ENCODE measurements at regions not wholly inside any gene's neighbourhood (a gene's known extent, or its start where the extent isn't known, plus 50 kb on each side); places are given as distances from the start of the nearest gene placed in this dataset.

DNA sequence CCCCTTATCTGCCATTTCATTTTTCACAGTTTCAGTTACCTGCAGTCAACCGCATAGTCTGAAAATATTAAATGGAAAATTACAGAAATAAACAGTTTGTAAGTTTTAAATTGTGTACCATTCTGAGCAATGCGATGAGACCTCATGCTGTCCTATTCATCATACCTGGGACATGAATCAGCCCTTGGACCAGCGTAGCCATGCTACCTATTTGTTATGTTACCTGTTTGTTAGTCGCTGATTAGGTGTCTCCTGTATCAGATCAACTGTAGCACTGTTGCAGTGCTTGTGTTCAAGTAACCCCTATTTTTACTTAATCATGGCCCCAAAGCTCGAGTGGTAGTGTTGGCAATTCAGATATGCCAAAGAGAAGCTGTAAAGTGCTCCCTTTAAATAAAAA is 492.2 kb upstream of the AADAT start:
- Histone ChIP-seq H3K36me3 (ENCODE audit: control insufficient read depth in 1 of 2, insufficient read depth in 2 of 2, low read length in 2 of 2) (no peaks in the 10 kb centered on the region), H3K4me3 (ENCODE audit: low read depth in 1 of 2, low read length in 2 of 2) (no peak overlapping the region), H3K4me1 (ENCODE audit: control insufficient read depth in 1 of 2, insufficient read depth in 2 of 2, low read length in 2 of 2) (no peaks in the 10 kb centered on the region), H3K27me3 (ENCODE audit: low read depth, low read length) (no peaks in the 10 kb centered on the region), H3K27ac (ENCODE audit: low read length) (no peak overlapping the region), H3K9me3 (ENCODE audit: control insufficient read depth in 1 of 2, low read length in 2 of 2) (no peaks in the 10 kb centered on the region)

DNA sequence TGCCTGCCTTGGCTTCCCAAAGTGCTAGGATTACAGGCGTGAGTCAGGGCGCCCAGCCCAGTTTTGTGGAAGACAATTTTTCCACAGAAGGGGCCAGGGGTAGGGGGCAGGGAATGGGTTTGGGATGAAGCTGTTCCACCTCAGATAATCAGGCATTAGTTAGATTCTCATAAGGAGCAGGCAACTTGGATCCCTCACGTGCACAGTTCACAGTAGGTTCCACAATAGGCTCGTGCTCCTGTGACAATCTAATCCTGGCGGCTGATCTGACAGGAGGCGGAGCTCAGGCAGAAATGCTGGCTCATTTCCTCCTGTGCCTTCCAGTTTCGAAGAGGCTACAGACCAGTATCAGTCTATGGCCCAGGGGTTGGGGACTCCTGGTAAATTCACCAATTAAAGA is 491.6 kb upstream of the AADAT start:
- Histone ChIP-seq H3K27ac (ENCODE audit: low read length) (no peak overlapping the region), H3K36me3 (ENCODE audit: control insufficient read depth in 1 of 2, insufficient read depth in 2 of 2, low read length in 2 of 2) (no peaks in the 10 kb centered on the region), H3K4me1 (ENCODE audit: control insufficient read depth in 1 of 2, insufficient read depth in 2 of 2, low read length in 2 of 2) (no peaks in the 10 kb centered on the region), H3K9me3 (ENCODE audit: control insufficient read depth in 1 of 2, low read length in 2 of 2) (no peaks in the 10 kb centered on the region), H3K27me3 (ENCODE audit: low read depth, low read length) (no peaks in the 10 kb centered on the region), H3K4me3 (ENCODE audit: low read depth in 1 of 2, low read length in 2 of 2) (no peak overlapping the region)

GRCh38 chr4:170580651-170581050 is 490.9 kb upstream of the AADAT start:
- Histone ChIP-seq H3K4me1 (ENCODE audit: control insufficient read depth in 1 of 2, insufficient read depth in 2 of 2, low read length in 2 of 2) (no peaks in the 10 kb centered on the region), H3K4me3 (ENCODE audit: low read depth in 1 of 2, low read length in 2 of 2) (no peak overlapping the region), H3K27ac (ENCODE audit: low read length) (no peak overlapping the region), H3K36me3 (ENCODE audit: control insufficient read depth in 1 of 2, insufficient read depth in 2 of 2, low read length in 2 of 2) (no peaks in the 10 kb centered on the region), H3K9me3 (ENCODE audit: control insufficient read depth in 1 of 2, low read length in 2 of 2) (no peaks in the 10 kb centered on the region), H3K27me3 (ENCODE audit: low read depth, low read length) (no peaks in the 10 kb centered on the region)

GRCh38 chr4:170538821-170539473 is 449.2 kb upstream of the AADAT start:
- Histone ChIP-seq H3K36me3 (ENCODE audit: control insufficient read depth in 1 of 2, insufficient read depth in 2 of 2, low read length in 2 of 2) (no peaks in the 10 kb centered on the region), H3K4me1 (ENCODE audit: control insufficient read depth in 1 of 2, insufficient read depth in 2 of 2, low read length in 2 of 2) (no peaks in the 10 kb centered on the region), H3K27ac (ENCODE audit: low read length) (no peak overlapping the region), H3K9me3 (ENCODE audit: control insufficient read depth in 1 of 2, low read length in 2 of 2) (peaks cover 0 to 3% of the 10 kb centered on the region in 2 donors), H3K4me3 (ENCODE audit: low read depth in 1 of 2, low read length in 2 of 2) (no peak overlapping the region), H3K27me3 (ENCODE audit: low read depth, low read length) (no peaks in the 10 kb centered on the region)

- no peaks in the 10 kb centered on the region for H3K4me1 ChIP-seq (ENCODE audit: control insufficient read depth in 1 of 2, insufficient read depth in 2 of 2, low read length in 2 of 2)
- H3K9me3 ChIP-seq (ENCODE audit: control insufficient read depth in 1 of 2, low read length in 2 of 2): no peaks in the 10 kb centered on the region
- H3K36me3 ChIP-seq (ENCODE audit: control insufficient read depth in 1 of 2, insufficient read depth in 2 of 2, low read length in 2 of 2): no peaks in the 10 kb centered on the region
- no peaks in the 10 kb centered on the region for H3K27me3 ChIP-seq (ENCODE audit: low read depth, low read length)
- H3K27ac ChIP-seq (ENCODE audit: low read length): no peak overlapping the region
- no peak overlapping the region for H3K4me3 ChIP-seq (ENCODE audit: low read depth in 1 of 2, low read length in 2 of 2)
Measured at GRCh38 chr4:170529748-170530722, 440.3 kb upstream of the AADAT start.

- Histone ChIP-seq H3K4me3 (ENCODE audit: low read depth in 1 of 2, low read length in 2 of 2) (no peak overlapping the region), H3K27me3 (ENCODE audit: low read depth, low read length) (no peaks in the 10 kb centered on the region), H3K27ac (ENCODE audit: low read length) (no peak overlapping the region), H3K36me3 (ENCODE audit: control insufficient read depth in 1 of 2, insufficient read depth in 2 of 2, low read length in 2 of 2) (no peaks in the 10 kb centered on the region), H3K4me1 (ENCODE audit: control insufficient read depth in 1 of 2, insufficient read depth in 2 of 2, low read length in 2 of 2) (no peaks in the 10 kb centered on the region), H3K9me3 (ENCODE audit: control insufficient read depth in 1 of 2, low read length in 2 of 2) (no peaks in the 10 kb centered on the region)
Measured at GRCh38 chr4:170526471-170526870, 436.7 kb upstream of the AADAT start.

- Histone ChIP-seq H3K27ac (ENCODE audit: low read length) (no peak overlapping the region), H3K36me3 (ENCODE audit: control insufficient read depth in 1 of 2, insufficient read depth in 2 of 2, low read length in 2 of 2) (no peaks in the 10 kb centered on the region), H3K27me3 (ENCODE audit: low read depth, low read length) (no peaks in the 10 kb centered on the region), H3K4me3 (ENCODE audit: low read depth in 1 of 2, low read length in 2 of 2) (no peak overlapping the region), H3K9me3 (ENCODE audit: control insufficient read depth in 1 of 2, low read length in 2 of 2) (no peaks in the 10 kb centered on the region), H3K4me1 (ENCODE audit: control insufficient read depth in 1 of 2, insufficient read depth in 2 of 2, low read length in 2 of 2) (no peaks in the 10 kb centered on the region)
Measured at GRCh38 chr4:170522427-170522970, 432.7 kb upstream of the AADAT start.

GRCh38 chr4:170497689-170498088 is 407.9 kb upstream of the AADAT start:
- H3K4me1 ChIP-seq (ENCODE audit: control insufficient read depth in 1 of 2, insufficient read depth in 2 of 2, low read length in 2 of 2): no peaks in the 10 kb centered on the region
- H3K4me3 ChIP-seq (ENCODE audit: low read depth in 1 of 2, low read length in 2 of 2): no peak overlapping the region
- H3K27ac ChIP-seq (ENCODE audit: low read length): no peak overlapping the region
- no peaks in the 10 kb centered on the region for H3K9me3 ChIP-seq (ENCODE audit: control insufficient read depth in 1 of 2, low read length in 2 of 2)
- no peaks in the 10 kb centered on the region for H3K36me3 ChIP-seq (ENCODE audit: control insufficient read depth in 1 of 2, insufficient read depth in 2 of 2, low read length in 2 of 2)
- H3K27me3 ChIP-seq (ENCODE audit: low read depth, low read length): no peaks in the 10 kb centered on the region

DNA sequence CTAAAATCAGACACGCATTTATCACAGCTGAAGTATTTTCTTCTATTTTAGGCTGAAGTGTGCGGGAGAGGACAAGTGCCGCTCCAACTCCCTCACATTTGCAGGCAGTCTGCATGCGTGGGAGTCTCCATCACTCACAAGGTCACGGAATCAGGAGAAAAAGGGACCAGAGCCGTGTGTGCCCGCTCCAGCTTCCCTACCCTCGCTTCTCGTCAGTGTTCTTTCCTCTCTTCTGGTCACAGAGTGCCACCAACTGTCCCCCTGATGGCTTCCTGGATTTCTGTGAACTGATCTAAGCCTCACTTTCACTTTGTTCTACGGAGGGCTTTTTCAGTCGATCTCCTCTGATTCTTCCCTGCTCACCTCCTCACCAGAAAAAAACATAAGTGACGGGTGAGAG is 407.4 kb upstream of the AADAT start:
- Histone ChIP-seq H3K36me3 (ENCODE audit: control insufficient read depth in 1 of 2, insufficient read depth in 2 of 2, low read length in 2 of 2) (no peaks in the 10 kb centered on the region), H3K4me3 (ENCODE audit: low read depth in 1 of 2, low read length in 2 of 2) (no peak overlapping the region), H3K27ac (ENCODE audit: low read length) (no peak overlapping the region), H3K9me3 (ENCODE audit: control insufficient read depth in 1 of 2, low read length in 2 of 2) (no peaks in the 10 kb centered on the region), H3K27me3 (ENCODE audit: low read depth, low read length) (no peaks in the 10 kb centered on the region), H3K4me1 (ENCODE audit: control insufficient read depth in 1 of 2, insufficient read depth in 2 of 2, low read length in 2 of 2) (no peaks in the 10 kb centered on the region)

DNA sequence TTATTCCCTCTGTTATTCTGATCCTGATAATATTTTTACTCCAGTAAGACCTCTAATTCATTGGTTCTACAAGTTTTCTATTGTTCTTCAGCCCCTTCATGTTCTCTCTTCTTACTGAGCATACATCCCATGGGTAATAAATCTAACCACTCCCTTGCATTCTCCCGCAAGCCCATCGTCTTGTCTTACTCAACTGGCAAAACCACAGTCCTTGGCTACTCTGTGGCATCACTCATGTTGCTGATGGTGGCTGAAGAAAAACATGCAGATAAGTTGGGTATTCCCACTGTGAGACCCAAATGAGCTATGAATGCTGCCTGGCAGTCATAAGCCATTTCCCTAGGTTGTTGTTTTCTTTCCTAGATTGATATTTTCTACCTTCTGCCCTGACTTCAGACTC is 402.2 kb upstream of the AADAT start:
- Histone ChIP-seq H3K9me3 (ENCODE audit: control insufficient read depth in 1 of 2, low read length in 2 of 2) (no peaks in the 10 kb centered on the region), H3K36me3 (ENCODE audit: control insufficient read depth in 1 of 2, insufficient read depth in 2 of 2, low read length in 2 of 2) (no peaks in the 10 kb centered on the region), H3K4me1 (ENCODE audit: control insufficient read depth in 1 of 2, insufficient read depth in 2 of 2, low read length in 2 of 2) (no peaks in the 10 kb centered on the region), H3K27ac (ENCODE audit: low read length) (no peak overlapping the region), H3K4me3 (ENCODE audit: low read depth in 1 of 2, low read length in 2 of 2) (no peak overlapping the region), H3K27me3 (ENCODE audit: low read depth, low read length) (no peaks in the 10 kb centered on the region)

GRCh38 chr4:170476351-170476750 is 386.6 kb upstream of the AADAT start:
- no peaks in the 10 kb centered on the region for H3K4me1 ChIP-seq (ENCODE audit: control insufficient read depth in 1 of 2, insufficient read depth in 2 of 2, low read length in 2 of 2)

More at GRCh38 chr4:170476351-170476750, 386.6 kb upstream of the AADAT start:
- Histone ChIP-seq H3K4me3 (ENCODE audit: low read depth in 1 of 2, low read length in 2 of 2) (no peak overlapping the region), H3K9me3 (ENCODE audit: control insufficient read depth in 1 of 2, low read length in 2 of 2) (no peaks in the 10 kb centered on the region), H3K36me3 (ENCODE audit: control insufficient read depth in 1 of 2, insufficient read depth in 2 of 2, low read length in 2 of 2) (no peaks in the 10 kb centered on the region), H3K27ac (ENCODE audit: low read length) (no peak overlapping the region), H3K27me3 (ENCODE audit: low read depth, low read length) (no peaks in the 10 kb centered on the region)

All from muscle layer of duodenum (tissue), 2 donors.